GM19238 (cell line): ENCODE measurements at regions not wholly inside any gene's neighbourhood (a gene's known extent, or its start where the extent isn't known, plus 50 kb on each side); places are given as distances from the start of the nearest gene placed in this dataset.

Source experiments
- DNase-seq: peaks from one replicate; pipeline ENCODE4 v3.0.0; 2011; ENCODE audit warnings: low spot score; ENCODE audit not compliant: insufficient read length

DNA sequence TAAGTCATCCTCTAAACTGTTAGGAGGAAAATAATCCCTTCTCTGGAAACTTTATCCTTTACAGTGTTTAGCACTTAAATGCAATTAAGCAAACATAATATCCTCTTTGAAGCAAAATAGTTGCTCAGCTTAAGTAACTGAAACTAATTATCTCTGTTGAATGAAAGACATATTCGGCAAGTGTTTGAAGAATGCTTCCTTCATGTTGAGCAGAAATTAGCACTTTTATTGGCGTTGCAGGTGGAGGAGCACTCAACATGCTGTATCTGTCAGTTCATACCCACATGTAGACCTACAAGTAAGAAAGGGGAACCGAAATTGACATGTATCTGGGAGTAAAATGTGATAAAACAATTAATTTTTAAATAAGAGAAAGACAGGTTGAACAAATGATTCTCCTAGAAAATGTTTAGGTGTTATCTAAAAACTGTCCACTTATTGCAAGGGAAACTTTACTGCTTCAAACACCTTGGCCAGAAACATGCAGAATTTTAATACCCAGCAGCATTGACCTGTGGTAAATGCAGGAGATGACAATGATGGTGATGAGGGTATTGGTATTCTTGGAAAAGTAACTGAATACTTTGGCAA, 987.0 kb upstream of the MAP3K7 start:
- DNase-seq: no peak

DNA sequence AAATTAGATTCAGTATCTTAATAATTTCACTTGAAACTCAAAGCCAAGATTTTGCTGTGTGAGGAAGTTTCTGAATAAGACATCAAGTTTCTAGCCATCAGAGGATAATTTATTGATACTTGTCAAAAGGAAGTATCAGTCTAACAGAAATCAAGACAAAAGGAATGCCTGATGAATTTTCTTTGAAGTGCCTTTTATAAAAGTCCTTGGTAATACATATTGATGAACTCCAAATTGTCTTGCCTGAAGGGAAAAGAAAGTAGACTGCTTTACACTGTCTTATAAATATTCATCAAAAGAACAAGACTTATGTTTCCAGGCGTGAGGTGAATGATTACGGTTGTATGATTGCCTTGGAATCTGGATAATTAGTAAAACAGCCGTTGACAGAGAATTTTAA, 986.0 kb upstream of the MAP3K7 start:
- DNase-seq: no peak

- no peak for DNase-seq
Measured at GRCh38 chr6:91569071-91569470, 982.2 kb upstream of the MAP3K7 start.

DNA sequence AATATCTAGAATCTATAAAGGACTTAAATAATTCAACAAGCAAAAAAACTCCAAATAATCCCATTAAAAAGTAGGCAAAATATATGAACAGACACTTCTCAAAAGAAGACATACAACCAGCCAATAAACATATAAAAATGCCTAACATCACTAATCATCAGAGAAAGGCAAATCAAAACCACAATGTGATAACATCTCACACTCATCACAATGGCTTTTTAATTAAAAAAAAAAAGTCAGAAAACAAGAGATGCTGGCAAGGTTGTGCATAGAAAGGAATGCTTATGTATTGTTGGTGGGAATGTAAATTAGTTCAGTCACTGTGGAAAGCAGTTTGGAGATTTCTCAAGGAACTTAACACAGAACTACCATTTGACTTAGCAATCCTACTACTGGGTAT, 979.6 kb upstream of the MAP3K7 start:
- DNase-seq: no peak

DNA sequence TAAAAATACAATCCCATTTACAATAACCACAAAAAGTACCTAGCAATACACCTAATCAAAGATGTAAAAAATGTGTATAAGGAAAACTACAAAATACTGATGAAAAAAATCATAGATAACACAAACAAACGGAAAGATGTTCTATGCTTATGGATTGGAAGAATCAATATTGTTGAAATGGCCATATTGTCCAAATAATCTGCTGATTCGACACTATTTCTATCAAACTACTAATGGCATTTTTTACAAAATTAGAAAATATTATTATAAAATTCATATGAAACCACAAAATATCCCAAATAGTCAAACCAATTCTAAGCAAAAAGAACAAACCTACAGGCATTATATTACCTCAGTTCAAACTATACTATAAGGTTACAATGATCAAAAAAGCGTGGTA, 978.3 kb upstream of the MAP3K7 start:
- no peak for DNase-seq

DNA sequence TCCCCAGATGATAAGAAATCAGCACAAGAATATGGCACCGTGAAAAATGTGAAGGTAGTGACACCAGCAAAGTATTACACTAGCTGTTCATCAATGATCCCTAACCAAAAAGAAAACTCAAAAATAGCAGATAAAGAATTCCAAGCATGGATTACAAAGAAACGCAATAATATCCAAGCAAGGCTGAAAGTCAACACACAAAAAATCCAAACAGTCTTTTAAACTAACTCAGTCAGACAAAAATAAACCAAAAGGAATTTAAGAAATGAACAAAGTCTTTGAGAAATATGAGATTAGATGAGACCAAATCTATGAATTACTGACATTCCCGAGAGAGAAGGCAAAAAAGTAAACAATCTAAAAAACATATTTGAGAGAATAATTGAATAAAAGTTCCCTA, 976.1 kb upstream of the MAP3K7 start:
- DNase-seq: no peak

- no peak for DNase-seq
Measured at GRCh38 chr6:91560409-91560808, 973.5 kb upstream of the MAP3K7 start.

DNA sequence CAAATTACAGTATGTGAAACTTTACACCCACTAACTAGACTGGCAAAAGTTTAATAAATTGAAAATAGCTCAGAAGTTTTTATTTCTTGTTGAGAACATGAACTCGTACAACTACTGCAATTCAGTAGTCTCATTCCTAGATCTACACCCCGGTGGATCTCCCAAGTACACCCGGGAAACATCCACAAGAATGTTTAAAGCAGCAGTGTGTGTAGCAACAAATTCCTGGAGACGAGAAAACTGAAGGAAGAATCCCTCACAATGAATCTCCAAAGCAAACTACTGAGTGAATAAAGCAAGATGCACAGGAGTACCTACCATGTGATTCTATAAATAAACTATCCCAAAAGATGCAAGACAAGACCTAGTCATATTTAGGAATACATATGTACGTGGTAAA, 954.0 kb upstream of the MAP3K7 start:
- no peak for DNase-seq

DNA sequence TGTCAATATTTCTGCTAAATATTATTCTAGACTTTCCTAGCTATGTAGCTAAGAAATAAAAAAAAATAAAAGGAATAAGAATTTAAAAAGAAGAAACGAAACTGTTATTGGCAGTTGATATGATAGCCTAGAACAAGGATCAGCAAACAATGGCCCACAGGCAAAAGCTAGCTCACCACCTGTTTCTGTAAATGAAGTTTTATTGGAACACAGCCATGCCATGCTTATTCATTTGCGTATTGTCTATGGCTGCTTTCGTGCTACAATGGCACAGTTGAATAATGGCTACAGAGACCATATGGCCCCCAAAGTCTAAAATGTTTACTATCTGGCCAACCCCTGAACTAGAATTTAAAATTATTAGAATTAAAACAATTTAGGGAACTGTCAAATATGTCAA, 952.6 kb upstream of the MAP3K7 start:
- DNase-seq: no peak

- DNase-seq: no peak
Measured at GRCh38 chr6:91538622-91539021, 951.8 kb upstream of the MAP3K7 start.

DNA sequence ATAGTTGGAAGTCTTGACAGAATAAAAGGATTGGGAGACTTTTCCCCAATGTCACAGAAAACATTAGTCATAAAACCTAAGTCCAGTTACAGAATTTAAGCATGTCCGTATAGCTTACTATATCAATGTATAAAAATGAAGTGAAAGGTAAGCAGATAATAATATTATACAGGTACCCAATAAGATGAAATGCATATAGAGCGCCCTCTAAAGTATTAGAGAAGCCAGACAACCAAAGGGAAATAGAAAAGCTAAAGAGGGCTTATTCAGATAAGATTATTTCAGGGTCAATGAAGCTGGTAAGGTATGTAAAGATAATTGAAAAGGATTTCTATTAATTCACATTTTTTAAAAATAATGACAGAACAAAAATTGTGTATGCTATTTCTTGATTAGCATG, 947.7 kb upstream of the MAP3K7 start:
- no peak for DNase-seq

- DNase-seq: no peak
Measured at GRCh38 chr6:91523511-91523910, 936.6 kb upstream of the MAP3K7 start.

DNA sequence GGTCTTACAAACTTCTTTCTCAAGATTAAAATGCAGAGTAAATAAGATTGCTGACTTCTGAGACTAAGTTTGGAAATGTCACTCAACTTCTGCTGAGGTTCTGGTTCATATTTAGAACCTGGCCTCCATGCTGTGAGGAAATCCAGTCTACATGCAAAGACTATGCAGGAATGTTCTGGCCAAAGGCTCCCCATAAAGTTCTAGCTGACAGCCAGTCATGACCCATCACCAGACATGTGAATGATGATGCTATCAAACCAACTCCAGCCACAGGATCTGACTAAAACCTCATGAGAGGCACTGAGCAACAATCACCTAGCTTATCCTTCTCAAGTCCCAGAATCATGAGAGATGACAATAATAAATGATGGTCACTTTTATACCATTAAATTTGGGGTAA, 935.1 kb upstream of the MAP3K7 start:
- DNase-seq: no peak

DNA sequence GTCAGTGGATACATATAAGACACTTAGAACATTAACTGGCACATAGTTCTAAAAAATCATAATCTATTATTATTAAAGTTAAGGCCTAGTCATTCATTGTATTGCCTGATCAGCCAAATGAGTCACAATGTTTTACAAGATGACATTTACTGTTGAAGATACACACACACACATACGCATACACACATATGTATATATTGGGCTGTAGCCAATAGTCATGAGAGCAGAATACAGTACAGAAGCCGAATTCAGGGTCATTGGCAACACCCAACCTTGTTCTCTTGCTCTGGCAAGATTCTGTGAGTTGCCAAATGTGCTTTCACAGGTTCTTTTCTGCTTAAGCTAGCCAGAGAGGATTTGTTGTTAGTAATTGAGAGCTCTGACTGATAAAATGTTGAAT, 922.8 kb upstream of the MAP3K7 start:
- DNase-seq: no peak

- DNase-seq: no peak
Measured at GRCh38 chr6:91509039-91509438, 922.2 kb upstream of the MAP3K7 start.

DNA sequence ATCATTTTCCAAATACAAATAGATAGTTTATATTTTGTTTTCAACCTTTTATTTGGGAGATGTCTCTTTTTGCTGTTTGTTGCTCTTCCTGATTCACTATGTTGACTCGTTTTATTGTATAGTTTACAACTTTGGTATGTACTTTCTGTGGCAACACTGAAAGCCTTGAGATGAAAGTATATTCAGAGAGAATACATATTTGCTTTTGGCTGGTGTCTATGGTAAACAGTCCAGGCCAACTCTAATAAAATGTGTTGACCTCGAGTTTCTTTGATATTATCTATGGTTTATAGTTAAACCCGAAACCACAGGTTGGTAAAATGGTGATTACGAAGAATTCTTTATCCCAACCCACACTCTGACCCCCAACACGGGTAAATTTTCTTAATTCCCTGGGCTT, 919.6 kb upstream of the MAP3K7 start:
- no peak for DNase-seq

DNA sequence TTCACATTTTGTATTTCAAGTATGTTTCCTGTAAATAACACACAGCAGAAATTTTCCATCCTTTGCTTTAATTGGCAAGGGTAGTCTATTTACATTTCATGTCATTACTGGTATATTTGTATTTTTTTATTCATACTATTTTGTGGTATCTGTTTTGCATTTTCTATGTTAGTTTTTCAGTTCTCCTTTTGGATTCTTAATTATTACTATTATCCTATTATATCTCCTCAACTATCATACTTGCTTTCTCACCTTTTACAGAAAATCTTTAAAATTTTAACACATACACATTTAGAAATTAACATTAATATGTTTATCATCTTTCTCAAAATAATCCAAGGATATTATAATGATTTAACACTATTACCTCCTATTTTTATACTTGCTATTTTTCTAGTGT, 918.3 kb upstream of the MAP3K7 start:
- no peak for DNase-seq

GRCh38 chr6:91501930-91502329, 915.1 kb upstream of the MAP3K7 start:
- no peak for DNase-seq

GRCh38 chr6:91500689-91501303, 913.9 kb upstream of the MAP3K7 start:
- DNase-seq: no peak

DNA sequence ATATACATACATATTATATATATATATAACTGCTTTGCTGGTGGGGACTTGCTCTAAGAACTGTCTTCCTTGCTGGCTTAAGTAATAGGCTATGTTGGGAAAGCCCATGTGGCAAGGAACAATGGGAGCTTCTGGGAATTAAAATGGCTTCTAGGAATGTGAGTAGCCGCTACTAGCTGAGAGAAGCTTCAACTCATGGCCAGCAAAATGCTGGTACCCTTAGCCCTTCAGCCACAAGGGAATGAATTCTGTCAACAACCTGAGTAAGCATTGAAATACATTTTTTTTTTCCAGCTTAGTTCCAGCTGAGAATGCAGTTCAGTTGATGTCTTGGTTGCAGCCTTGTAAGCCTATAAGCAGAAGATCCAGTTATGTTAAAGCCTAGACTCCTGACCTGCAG, 911.7 kb upstream of the MAP3K7 start:
- DNase-seq: no peak

GRCh38 chr6:91497770-91498169, 910.9 kb upstream of the MAP3K7 start:
- no peak for DNase-seq

DNA sequence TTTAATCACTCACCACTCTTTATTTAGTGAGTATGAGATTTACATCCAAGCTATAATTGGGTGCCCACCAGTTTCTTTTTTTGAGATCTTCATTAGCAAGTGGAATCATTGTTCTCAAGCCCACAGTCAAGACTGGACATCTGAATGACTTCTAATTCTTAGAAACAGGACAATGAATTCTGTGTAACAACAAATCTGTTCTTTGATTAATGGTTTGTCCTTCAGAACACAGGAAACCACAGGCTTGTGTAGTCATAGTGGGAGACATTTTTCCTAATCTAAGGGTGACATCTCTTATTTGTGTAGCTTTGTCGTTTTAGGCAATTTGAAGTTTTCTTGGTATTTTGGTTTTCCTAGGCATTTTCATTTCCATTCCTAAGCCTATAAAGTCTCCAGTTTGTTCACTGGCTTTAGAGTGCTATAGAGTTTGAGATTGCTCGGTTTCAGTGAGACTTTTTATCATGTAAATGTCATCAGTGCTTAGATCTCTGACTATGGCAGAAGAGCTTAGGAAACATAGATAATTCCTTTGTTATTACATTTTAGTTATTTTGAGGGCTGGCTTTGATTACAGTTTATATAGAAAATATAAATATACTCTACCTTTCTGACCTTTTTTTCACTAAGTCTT, 903.9 kb upstream of the MAP3K7 start:
- DNase-seq: no peak

GRCh38 chr6:91487696-91488392, 901.0 kb upstream of the MAP3K7 start:
- no peak for DNase-seq
